HG03378 (cell line): ENCODE measurements at regions not wholly inside any gene's neighbourhood (a gene's known extent, or its start where the extent isn't known, plus 50 kb on each side); places are given as distances from the start of the nearest gene placed in this dataset.
"Not testable (repeated sequence)": the region's sequence is repeated elsewhere in the genome, so short reads cannot be mapped to it uniquely, and the experiment has no call there.

Source experiments
- ATAC-seq: cut with Tn5 transposase; IDR thresholded peaks from one replicate; pipeline ENCODE4 v1.9.1; 2021; ENCODE audit warnings: mild to moderate bottlenecking, moderate library complexity; ENCODE audit not compliant: unreplicated experiment

DNA sequence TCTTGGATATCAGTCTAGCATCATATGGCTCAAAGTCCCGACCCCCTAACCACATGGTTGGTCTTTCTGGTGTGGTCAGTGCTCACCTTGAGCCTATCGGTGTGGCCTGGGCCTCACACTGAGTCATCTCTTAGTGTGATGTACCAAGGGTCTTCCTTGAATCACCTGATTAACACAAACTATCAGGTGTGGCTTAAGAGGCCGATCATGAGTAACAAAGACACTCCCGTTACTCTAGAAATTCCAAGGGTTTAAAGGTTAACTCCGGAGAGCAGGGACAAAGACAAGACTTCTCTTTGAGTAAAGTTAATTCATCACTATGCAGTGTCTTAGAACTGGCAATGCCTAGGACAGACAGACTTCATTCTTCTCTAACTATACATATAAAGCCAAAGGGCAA lies 52.3 kb upstream of the ARMC3 start:
- no peak for ATAC-seq

DNA sequence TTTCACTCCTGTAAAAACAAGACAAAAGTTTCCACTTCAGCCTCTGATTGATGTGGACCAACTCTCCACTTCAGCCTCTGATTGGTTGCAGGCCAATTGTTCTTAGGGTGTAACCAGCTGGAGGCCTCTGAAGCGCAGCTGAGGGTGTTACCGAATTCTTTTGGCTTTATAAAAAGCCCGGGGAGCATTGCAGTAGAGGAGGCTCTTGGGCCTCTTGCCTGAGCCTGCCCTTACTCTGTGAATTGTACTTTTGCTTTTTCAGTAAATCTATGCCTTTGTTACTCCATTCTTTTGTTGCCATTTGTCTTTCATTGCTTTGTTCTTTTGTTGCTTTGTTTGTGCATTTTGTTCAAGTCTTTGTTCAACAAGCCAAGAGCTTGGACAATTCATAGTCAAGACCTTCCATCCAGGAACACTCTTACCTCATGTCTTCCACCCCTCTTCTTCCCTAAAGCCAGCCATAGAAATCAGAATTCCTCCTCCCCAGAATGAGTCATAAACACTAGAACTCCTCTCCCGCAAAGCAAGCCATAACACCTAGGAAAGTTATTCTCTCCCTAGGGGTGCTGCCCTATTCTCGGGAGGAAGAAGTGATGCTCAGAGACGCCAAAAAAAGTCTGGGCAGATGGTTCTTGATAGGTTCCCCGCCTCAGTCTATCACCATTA lies 53.5 kb upstream of the ARMC3 start:
- no peak for ATAC-seq

DNA sequence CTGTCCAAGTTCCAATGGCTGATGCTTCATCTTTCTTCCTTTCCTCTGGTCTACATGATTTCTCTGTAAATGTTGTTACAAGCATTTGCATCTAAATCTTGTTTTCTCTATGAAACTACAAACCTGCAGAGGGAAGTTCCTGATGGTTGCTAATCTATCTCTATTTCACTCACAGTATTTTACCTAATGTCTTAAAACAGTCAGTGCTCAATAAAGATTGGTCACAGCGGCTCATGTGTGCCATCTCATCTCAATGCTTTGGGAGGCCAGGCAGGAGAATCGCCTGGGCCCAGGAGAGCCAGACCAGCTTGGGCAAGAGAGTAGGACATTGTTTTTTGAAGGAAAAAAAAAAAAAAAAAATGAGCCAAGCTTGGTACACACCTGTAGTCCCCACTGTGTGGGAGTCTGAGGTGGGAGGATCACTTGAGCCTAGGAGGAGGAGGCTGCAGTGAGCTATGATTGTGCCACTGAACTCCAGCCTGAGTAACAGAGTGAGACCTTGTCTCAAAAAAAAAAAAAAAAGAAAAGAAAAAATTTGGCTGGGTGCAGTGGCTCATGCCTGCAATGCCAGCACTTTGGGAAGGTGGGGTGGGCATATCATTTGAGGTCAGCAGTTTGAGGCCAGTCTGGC lies 71.3 kb upstream of the ARMC3 start:
- ATAC-seq, result peak; percentile 97

DNA sequence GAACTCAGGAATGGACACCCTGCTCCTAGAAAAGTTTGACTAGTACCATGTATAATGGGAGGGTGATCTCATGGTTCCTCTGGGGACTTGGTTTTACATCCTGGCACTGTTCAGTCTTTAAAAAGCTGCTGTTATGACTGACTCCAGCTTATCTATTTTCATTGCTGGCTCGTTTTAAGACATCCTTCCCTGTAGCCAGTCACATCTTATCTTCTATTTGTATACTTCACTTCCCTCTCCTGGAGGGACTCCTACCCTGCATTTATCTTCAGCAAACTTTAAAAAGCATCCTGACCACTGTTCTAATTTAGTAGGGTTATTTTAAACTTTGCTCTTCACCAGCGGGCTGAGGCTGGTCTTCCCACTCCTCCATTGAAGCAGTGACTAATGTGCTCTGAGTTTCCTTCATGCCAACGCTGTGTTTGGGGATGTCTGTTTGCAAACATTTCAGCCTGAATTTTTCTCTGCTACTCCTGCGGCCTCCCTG lies 72.9 kb upstream of the ARMC3 start:
- ATAC-seq, result no peak

DNA sequence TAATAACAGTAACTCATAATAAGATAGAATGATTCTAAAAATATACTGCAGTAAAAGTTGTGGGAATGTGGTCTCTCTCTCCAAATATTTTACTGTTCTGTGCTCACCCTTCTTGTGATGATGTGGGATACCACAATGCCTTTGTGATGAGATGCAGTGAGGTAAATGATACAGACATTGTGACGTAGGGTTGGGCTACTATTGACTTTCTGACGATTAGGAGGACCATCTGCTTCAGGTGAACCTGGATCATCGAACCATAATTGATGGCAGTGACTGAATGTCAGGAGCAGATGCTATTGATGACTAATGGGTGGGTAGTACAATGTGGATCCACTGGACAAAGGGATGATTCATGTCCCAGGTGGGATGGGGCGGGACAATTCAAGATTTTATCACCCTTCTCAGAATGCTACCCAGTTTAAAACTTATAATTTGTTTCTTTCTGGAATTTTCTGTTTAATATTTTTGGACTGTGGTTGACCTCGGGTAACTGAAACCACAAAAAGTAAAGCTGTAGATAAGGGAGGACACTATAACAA lies 73.9 kb upstream of the ARMC3 start:
- ATAC-seq, result no peak

DNA sequence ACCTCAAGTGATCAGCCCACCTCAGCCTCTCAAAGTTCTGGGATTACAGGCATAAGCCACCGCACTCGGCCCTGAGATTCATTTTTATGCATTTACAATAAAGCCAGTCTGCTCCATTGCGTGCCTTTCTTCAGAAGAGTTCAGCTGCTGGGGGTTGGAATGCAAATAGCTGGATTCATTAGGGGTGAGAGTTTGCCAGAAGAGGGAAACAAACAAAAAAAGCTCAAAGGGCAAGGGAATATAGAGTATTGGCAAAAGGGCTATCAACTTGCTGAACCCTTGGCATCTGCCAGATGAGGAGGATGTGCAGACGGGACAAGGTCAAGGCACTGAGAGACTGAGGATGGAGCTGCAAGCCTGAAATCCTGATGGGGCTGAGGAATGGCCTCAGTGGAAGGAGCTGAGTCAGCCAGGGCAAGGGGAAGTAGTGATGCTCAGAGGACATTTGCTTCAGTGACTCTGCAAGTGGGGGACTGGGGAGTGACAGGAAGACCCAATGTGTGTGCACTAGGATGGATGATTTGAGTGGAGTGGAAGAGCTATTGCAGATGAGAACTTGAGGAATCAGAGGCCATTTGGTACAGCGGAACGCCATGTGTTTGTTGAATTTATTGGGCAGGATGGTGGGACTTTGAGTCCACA lies 75.0 kb upstream of the ARMC3 start:
- ATAC-seq, result no peak

DNA sequence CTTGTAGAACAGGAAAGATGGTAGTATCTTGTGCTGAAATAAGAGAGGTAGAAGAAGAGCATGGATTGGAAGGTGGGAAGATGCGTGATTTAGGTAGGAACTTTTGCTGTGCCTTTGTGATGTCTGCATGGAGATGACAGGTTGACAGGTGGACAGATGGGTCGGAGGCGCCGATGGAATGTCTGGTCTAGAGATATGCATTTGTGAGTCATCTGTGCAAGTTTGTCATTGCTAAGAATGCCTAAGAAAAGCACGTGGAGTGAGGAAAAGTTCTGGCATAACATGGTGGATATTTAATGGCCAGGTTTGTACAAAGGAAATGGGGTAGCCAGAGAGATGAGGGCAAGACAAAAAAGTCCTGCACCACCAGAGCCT lies 76.0 kb upstream of the ARMC3 start:
- no peak for ATAC-seq

DNA sequence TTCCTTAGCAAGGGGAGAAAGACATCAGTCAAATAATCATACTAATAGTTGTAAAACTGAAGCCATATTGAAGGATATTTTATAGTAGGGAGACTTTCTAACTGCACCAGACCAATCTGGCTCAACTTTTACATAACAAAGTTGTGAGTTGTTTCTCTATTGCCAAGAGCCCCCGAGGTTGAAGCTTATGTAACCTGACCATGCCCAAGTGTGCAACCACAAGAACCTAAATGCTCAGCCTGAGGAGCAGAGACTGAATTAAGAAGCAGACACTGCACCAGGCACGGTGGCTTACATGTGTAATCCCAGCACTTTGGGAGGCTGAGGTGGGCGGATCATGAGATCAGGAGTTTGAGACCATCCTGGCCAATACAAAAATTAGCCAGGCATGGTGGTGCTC lies 77.3 kb upstream of the ARMC3 start:
- no peak for ATAC-seq

DNA sequence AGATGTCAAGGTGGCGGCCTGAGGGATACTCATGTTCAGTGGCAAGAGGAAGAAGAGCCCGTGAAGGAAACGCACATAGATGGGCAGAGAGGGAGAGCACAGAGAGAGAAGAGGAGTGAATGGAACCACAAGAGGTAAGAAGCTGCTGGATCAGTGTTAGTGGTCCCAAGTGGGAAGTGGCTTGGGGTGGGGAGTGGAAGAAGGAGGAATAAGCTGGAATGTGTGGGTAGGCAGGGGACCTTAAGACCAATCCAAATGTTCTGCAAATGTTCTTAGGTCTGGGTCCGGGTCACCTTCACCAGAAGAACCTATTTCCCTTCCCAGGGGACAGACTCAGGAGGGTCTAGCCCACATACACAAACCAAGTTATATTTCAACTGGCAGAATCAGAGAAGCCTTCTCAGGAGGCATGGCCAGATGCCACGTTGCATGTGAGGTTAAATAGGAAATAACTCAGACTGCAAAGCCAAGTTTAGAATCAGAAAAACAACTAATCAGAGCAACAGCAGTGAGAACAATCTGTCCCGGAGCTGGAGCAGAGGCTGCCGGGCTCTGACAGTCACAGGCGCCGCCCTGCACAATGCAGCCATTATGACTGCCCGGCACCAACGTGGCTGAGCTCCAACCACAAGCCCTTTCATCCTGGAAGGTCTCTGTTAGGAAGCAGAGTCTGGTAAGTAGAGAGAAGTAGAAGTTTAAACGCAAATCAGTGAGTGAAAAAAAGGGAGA lies 78.6 kb upstream of the ARMC3 start:
- ATAC-seq, result no peak

DNA sequence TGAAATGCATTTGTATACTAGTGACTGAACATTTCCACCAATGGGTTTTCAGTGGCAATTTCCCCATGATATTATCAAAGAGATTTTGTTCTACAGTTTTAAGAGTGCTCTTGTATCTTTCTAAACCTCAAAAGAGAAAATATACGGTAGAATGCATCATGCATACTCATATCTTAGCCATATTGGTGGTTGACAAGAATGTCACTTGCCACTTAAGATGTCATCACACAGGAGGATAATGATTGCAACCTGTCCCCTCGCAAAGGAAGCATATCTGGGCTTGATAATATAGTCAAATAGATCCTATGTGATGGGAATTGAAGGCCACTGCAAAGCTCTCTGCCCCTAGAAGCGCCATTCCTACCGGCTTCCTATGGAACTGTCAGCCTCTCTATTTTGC lies 79.3 kb upstream of the ARMC3 start:
- no peak for ATAC-seq

DNA sequence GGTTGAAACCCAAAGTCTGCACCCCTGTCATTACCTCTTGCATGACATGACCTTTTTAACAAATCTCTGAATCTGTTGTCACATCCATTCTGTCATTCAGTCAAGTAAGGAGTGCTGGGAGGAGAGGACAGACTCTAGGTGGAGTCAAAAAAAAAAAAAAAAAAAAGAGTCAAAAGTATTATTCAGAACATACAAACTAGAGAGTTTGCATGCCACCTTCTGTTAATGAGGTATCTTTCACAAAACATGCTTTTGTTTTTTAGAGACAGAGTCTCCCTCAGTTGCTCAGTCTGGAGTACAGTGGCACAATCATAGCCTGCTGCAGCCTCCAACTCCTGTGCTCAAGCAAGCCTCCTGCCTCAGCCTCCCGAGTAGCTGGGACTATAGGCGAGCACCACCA lies 81.6 kb upstream of the ARMC3 start:
- ATAC-seq, result no peak

DNA sequence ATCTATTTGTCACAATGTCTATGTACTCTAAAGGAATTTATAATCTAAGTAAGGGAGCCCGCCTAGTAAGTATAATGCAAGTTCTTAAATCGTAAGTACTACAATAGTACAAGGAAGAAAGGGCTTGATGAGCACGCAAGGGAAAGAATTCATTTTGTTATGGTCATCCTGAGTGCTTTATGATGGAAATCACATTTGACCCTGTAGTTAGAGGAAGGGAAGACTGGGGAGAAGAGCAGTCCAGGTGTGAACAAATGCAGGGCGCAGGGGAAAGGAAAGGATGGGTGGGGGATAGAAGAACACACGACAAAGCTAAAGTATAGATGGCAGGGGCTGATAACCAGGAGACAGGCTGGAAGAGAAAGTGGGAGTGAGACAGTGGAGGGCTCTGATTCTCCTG lies 88.2 kb upstream of the ARMC3 start:
- no peak for ATAC-seq

DNA sequence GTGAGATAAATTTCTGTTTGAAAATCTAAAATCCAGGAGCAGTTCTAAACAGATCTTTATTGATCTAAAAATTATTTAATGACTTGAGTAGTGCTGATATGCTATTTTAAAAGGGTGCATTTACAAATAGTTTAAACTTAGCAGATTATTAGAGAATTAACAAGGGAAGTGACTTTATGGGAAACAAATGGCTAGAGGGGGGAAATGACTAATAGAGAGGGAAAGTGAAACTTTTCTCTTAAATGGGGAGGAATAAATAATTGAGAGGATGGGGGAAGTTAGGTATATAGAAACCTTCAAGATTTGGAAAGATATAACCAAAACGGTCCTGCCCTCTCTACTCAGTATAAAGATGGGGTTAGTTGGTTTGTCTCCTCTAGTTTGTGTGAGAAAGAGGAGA lies 90.1 kb upstream of the ARMC3 start:
- no peak for ATAC-seq

DNA sequence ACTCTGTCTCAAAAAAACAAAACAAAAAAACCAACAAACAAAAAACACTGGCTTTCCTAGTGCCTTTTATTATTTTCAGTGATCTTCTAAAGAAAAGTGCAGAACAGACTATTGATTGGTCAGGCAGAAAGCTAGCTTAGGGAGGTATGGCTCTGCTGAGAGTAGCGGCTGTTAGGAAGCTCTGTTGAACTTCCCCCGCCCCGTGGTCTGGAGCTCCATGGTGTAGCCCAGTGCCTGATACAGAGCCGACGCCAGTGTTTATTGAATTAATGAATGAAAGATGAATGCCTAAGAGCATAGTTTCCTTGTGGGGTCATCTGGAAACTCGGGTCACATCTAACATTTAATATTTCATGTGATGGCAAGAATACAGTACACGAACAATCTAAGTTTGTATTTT lies 90.5 kb upstream of the ARMC3 start:
- no peak for ATAC-seq

DNA sequence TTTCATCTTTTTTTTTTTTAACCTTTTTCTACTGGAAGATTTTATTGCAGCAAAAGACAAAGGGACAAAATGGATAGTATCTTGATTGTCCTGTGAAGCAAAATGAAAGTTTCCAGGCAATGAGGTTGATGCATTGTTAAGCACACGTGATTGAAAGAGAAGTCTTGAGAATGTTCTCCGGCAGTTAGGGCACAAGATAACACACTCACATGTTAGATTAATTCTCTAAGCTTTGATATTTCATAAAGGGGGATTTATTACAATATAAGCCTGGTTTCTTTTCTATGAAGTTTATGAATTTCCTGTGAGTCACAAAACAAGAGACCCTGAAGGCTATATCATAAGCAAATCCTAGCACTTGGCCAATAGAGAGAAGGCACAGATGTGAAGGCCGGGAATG lies 93.4 kb upstream of the ARMC3 start:
- ATAC-seq, result no peak

DNA sequence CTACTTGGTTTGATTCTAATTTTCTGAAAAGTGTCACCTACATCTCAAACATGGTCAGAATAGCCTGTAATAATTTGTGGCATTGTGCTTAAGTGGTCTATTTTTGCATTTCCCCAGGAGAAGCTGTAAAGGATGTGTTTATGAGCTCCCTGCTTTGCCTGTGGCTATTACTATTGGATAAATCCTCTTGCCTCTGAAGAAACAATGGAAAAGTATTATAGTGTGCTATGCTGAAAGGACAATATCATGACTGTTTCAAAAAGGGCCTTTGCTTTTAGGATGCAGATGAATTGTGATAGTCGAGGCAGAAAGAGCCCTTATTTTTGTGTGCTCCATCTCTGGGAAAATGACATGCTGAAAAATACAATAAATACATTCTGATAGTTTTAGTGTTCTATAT lies 94.1 kb upstream of the ARMC3 start:
- ATAC-seq, result no peak

DNA sequence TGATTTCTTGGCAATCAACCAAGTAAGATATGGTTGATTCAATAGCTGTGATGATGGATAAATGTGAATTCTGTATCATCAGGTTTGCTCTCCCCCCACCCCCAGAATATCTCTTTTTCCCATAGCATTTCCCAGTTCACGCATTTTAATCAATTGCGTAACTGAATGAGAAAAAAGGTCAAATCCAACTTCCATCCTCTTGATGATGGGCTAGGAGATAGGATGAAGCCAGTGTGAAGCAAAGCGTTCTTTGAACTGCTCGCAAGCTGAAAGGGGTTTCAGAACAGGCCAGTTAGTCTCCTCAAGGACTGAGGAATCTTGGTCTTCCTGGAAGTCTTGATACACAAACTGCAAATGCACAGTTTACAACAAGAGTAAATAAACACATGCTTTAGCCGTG lies 94.5 kb upstream of the ARMC3 start:
- ATAC-seq, result no peak

DNA sequence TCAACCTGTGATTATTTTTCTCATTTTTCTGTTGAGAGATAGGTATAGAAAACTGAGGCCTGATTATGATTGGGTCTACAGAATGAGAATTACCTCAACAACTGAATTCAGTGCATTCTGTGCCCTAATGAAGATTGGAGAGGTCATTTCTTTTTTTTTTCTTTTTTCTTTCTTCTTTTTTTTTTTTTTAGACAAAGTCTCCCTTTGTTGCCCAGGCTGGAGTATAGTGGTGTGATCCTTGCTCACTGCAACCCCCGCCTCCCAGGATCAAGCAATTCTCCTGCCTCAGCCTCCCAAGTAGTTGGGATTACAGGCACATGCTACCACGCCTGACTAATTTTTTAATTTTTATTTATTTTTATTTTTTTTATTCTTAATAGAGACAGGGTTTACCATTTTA lies 95.0 kb upstream of the ARMC3 start:
- ATAC-seq, result no peak

DNA sequence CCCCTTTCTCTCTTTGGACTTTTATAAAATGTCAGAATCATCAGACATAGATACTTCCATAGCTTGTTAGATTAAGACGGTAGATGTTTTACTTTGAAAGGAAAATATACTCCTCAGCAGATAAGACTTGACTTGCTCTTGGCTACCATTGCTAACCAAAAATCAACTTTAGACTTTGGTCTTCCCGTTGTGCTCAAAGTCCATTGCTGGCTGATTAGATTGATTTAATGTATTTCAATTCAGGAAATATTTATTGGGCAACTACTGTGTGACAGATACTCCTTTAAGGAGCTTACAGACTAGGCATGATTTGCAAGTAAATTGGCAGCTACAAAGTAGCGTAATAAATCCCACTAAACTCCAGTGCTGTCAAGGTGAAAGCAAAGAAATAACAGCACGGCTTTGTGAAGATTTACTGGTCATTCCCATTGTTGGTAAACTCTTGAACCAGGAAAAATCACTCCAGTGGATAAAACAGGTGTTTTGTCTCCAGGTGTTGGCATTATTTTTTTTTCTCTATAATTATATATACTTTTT lies 95.7 kb upstream of the ARMC3 start:
- no peak for ATAC-seq

DNA sequence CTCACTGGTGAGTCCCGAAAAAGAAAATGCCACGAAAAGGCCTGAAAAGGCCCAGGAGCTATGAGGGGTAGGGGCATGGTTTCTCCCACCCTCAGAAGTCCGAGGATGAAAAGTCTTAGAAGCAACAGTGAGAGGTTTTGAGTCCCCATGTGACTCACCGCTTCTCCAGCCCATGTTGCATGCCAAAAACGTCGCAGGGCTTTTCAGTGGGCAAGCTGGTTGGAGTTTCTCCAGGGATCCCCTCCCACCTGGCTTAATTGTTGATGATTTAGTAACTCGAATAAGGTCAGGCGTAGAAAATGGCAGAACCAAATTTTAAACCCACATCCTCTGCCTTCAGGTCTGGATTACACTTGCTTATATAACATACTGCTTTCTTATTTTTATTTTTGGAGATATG lies 96.3 kb upstream of the ARMC3 start:
- no peak for ATAC-seq

DNA sequence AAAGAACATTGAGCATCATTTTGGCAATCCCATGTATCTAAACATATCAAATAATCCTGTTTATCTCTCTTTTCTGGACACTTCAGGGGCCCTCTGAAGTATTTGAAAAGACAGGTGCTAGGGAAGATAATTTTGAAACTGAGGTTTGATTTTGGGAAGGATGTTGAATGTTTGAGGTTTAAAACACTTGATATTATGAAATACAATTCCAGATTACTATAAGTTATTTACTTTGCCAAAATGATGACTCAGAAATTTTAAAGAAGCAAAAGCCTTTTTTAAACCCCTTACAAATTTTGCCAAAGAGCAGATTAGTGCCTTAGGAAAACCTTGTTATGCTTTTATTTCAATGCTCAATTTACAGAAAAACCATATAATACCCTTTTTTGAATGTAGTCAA lies 99.1 kb upstream of the ARMC3 start:
- not testable (repeated sequence) for ATAC-seq
